KOPT-K1 (cell line): ENCODE measurements at regions not wholly inside any gene's neighbourhood (a gene's known extent, or its start where the extent isn't known, plus 50 kb on each side); places are given as distances from the start of the nearest gene placed in this dataset.

ENCODE experiments used
- H3K27ac ChIP-seq: fragments of 200-600 bp; sonication (generic); 2 replicates; pipeline ENCODE4 v1.5.1; 2016; ENCODE audit warnings: antibody characterized with exemption, mild to moderate bottlenecking, low read depth, low read length; ENCODE audit not compliant: poor library complexity, severe bottlenecking
- H3K36me3 ChIP-seq: fragments of 200-600 bp; sonication (generic); 2 replicates; pipeline ENCODE4 v1.5.1; 2017; ENCODE audit warnings: antibody characterized with exemption, mild to moderate bottlenecking, low read length, moderate library complexity; ENCODE audit not compliant: insufficient read depth
- H3K9me3 ChIP-seq: fragments of 200-600 bp; sonication (generic); 2 replicates; pipeline ENCODE4 v1.5.1; 2017; ENCODE audit warnings: antibody characterized with exemption, low read length, mild to moderate bottlenecking; ENCODE audit not compliant: insufficient read depth, poor library complexity, severe bottlenecking

GRCh38 chr19:30170495-30171137, 201.6 kb upstream of the ZNF536 start:
- Histone ChIP-seq H3K36me3 (no peaks in the 10 kb centered on the region), H3K27ac (no peak overlapping the region), H3K9me3 (no peaks in the 10 kb centered on the region)

GRCh38 chr19:30171138-30171635, 201.0 kb upstream of the ZNF536 start:
- Histone ChIP-seq H3K27ac (no peak overlapping the region), H3K36me3 (no peaks in the 10 kb centered on the region), H3K9me3 (no peaks in the 10 kb centered on the region)

GRCh38 chr19:30171795-30172612, 200.2 kb upstream of the ZNF536 start:
- no peak overlapping the region for H3K27ac ChIP-seq
- H3K36me3 ChIP-seq = no peaks in the 10 kb centered on the region
- no peaks in the 10 kb centered on the region for H3K9me3 ChIP-seq

GRCh38 chr19:30172613-30173242, 199.5 kb upstream of the ZNF536 start:
- H3K9me3 ChIP-seq = no peaks in the 10 kb centered on the region
- no peak overlapping the region for H3K27ac ChIP-seq
- no peaks in the 10 kb centered on the region for H3K36me3 ChIP-seq

- Histone ChIP-seq H3K9me3 (no peaks in the 10 kb centered on the region), H3K27ac (no peak overlapping the region), H3K36me3 (no peaks in the 10 kb centered on the region)
Observed at GRCh38 chr19:30173593-30174356, 198.4 kb upstream of the ZNF536 start.

- Histone ChIP-seq H3K27ac (no peak overlapping the region), H3K9me3 (no peaks in the 10 kb centered on the region), H3K36me3 (no peaks in the 10 kb centered on the region)
Observed at GRCh38 chr19:30174357-30174645, 197.9 kb upstream of the ZNF536 start.

- no peaks in the 10 kb centered on the region for H3K36me3 ChIP-seq
- no peak overlapping the region for H3K27ac ChIP-seq
- no peaks in the 10 kb centered on the region for H3K9me3 ChIP-seq
Observed at GRCh38 chr19:30174791-30175190, 197.4 kb upstream of the ZNF536 start.

- H3K36me3 ChIP-seq = no peaks in the 10 kb centered on the region
- no peak overlapping the region for H3K27ac ChIP-seq
- H3K9me3 ChIP-seq = no peaks in the 10 kb centered on the region
Observed at GRCh38 chr19:30175987-30176386, 196.2 kb upstream of the ZNF536 start.

GRCh38 chr19:30178721-30179402, 193.3 kb upstream of the ZNF536 start:
- Histone ChIP-seq H3K36me3 (no peaks in the 10 kb centered on the region), H3K27ac (no peak overlapping the region), H3K9me3 (peaks cover 23% of the 10 kb centered on the region)

DNA sequence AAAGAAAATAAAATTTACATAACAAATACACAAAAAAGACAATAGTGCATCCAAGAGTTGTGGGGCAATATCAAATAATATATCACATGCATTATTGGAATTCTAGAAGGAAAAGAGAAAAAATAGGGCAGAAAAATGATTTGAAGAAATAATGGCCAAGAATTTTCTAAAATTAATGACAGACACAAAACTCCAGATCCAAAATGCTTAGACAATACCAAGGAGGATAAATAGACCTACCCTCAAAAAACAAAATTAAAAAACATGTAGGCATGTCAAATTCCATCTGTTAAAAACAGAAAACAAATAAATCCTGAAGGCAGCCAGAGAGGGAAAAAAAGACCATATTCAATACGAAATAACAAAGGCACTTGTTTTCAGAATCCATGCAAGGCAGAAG, 191.5 kb upstream of the ZNF536 start:
- Histone ChIP-seq H3K27ac (no peak overlapping the region), H3K9me3 (peaks cover 29% of the 10 kb centered on the region), H3K36me3 (no peaks in the 10 kb centered on the region)

DNA sequence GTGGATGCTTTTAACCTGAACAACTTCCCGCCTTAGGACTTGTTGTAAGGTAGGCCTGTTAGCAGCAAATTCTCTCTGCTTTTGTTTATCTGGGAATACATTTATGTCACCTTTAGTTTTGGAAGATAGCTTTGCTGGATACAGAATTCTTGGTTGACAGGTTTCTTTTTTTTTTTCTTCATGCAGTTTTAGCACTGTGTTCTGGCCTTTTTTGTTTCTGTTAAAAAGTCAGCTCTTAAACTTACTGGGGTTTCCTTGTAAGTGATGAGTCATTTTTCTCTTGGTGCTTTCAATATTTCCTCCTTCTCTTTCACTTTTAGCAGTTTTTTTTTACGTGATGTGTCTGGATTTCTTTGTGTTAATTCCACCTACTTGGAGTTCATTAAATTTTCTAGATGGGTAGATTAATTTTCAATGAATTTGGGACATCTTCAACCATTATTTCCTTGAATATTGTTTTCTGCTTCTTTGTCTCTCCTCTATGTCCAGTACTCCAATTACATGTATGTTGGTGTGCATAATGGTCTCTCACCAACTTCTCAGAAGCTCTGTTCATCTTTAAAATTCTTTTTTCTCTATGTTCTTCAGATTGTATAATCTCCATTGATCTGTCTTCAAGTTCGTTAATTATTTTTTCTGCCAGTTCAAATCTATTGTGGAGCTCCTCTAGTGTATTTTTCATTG, 188.2 kb upstream of the ZNF536 start:
- Histone ChIP-seq H3K9me3 (peaks cover 29% of the 10 kb centered on the region), H3K27ac (no peak overlapping the region)

DNA sequence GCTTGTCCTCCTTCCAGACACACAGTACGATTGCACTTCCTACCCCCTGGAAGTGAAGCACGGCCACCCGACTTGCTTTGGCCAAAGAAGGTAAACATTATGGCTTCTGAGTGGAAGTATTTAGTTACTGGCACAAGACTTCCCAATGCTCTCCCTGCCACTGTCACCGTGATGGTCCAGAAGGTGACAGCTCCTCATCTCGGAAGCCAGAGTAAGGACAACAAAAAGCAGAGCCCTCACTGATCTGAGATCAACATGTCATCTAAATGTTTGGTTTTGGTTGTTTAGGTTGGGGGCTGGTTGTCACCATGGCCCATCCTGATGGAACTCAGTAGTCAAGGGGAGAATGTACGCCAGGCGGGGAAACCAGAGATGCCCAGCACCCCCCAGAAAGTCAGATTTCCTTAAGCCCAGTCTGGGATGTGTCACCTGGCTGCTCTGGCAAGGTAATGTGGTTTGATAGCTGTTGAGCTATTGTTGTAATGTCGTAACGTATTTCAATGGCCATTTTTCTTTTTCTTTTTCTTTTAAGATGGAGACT, 170.1 kb upstream of the ZNF536 start:
- H3K27ac ChIP-seq = no peak overlapping the region
- no peaks in the 10 kb centered on the region for H3K9me3 ChIP-seq
- H3K36me3 ChIP-seq = no peaks in the 10 kb centered on the region

More for the DNA sequence above, 188.2 kb upstream of the ZNF536 start:
- no peaks in the 10 kb centered on the region for H3K36me3 ChIP-seq

DNA sequence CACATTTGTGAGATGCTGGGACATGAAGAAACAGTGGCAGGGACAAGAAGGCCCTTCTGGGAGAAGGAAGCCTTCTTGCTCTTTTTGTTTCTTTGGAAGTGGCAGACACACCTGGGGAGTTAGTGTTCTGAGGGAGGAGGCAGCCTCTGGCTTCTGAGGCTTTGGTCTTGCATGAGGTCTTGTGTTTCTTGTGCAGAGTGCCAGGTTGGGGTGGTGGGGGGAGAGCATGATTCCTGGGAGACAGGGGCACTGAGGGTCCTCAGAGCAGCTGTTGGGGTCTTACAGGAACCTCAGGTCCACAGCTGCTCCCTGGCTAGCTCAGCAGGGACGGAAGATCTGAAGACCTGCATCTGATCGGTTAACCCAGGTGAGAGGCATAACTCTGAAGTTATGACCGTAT, 167.5 kb upstream of the ZNF536 start:
- Histone ChIP-seq H3K36me3 (no peaks in the 10 kb centered on the region), H3K9me3 (no peaks in the 10 kb centered on the region), H3K27ac (no peak overlapping the region)

DNA sequence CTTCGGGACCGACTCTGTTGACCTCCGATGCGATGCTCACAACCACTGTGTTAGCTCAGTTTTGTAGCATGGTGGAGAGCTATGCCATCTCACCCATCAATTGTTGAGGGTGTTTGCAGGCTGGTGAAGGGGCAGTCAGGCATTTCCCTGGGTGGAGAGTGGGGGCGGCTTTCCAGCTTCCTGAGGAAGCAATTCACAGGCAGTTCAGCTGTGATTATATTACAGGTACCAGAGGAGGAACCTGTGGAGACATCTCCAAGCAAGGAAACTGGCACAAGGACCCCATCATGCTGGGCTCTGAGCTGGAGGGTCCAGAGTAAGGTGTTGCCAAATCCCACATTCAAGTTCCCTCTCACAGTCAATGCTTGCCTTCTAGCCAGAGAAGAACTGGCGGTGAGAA, 166.0 kb upstream of the ZNF536 start:
- Histone ChIP-seq H3K27ac (no peak overlapping the region), H3K9me3 (no peaks in the 10 kb centered on the region), H3K36me3 (no peaks in the 10 kb centered on the region)
